ENCODE measurements at regions not wholly inside any gene's neighbourhood (a gene's known extent, or its start where the extent isn't known, plus 50 kb on each side); places are given as distances from the start of the nearest gene placed in this dataset.
A peak's percentile ranks its signal among the peaks of the same experiment; 100 is the strongest.

- Mint-ChIP-seq H3K9me3 (no peaks in the 10 kb centered on the region), H3K27ac (no peak overlapping the region), H3K4me3 (no peak overlapping the region), H3K27me3 (ENCODE audit: low read depth) (peaks cover 52% of the 10 kb centered on the region), H3K4me1 (ENCODE audit: low read depth) (no peaks in the 10 kb centered on the region), H3K36me3 (ENCODE audit: insufficient read depth in 2 of 2) (no peaks in the 10 kb centered on the region)
- DNase-seq, result no peak
- no peak for ATAC-seq (replicated peaks in 1 of 2)
These were observed 92.7 kb upstream of the LY86 start for GRCh38 chr6:6495851-6496250.

- no peaks in the 10 kb centered on the region for H3K4me1 Mint-ChIP-seq (ENCODE audit: low read depth)
- H3K27ac Mint-ChIP-seq, result no peak overlapping the region
- no peaks in the 10 kb centered on the region for H3K9me3 Mint-ChIP-seq
- DNase-seq (no peak), ATAC-seq (replicated peaks in 1 of 2) (no peak)
- no peaks in the 10 kb centered on the region for H3K36me3 Mint-ChIP-seq (ENCODE audit: insufficient read depth in 2 of 2)
- H3K4me3 Mint-ChIP-seq, result no peak overlapping the region
- H3K27me3 Mint-ChIP-seq (ENCODE audit: low read depth), result peaks cover 57% of the 10 kb centered on the region
These were observed 91.0 kb upstream of the LY86 start for GRCh38 chr6:6497541-6497940.

DNA sequence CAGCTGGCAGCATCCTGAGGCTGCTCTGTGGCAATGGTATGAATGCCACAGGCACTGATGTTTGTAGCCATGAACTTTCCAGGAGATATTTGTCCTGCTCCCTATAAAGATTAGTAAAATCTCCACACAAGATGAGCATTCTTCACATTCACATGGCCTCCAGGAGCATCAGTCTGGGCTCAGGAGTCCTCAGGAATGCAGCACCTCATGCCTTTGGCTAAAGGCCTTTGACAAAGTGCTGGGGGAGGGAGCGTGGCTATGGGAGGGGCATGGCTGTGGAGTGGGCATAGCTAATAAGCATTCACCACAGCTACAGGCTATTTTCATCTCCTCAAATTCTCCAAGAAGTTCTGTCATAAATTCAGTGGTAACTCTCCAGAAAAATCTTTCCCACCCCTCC is 90.5 kb upstream of the LY86 start:
- H3K27me3 Mint-ChIP-seq (ENCODE audit: low read depth), result peaks cover 57% of the 10 kb centered on the region

DNA sequence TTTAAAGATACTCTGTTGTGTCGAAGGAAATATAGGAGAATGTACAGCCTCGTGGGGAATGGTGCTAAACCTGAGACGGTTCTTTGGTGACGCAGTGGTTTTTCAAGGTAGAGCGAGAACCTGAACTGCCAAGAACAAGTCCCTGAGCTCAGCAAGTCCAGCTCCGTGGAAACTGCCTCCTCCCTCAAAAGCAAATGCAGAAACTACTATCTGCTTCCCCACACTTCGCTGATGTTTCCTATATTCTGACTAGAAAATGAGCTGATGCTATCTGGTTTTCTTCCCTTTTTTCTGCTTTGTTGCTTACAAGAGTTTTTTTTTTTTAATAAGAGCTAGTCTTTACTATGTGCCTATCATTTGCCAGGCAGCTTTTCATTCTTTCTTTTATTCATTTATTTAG is 85.3 kb upstream of the LY86 start:
- Mint-ChIP-seq H3K4me1 (ENCODE audit: low read depth) (no peaks in the 10 kb centered on the region), H3K27ac (no peak overlapping the region), H3K4me3 (no peak overlapping the region), H3K9me3 (peaks cover 0 to 4% of the 10 kb centered on the region in 2 donors), H3K27me3 (ENCODE audit: low read depth) (peaks cover 82% of the 10 kb centered on the region), H3K36me3 (ENCODE audit: insufficient read depth in 2 of 2) (peaks cover 2 to 4% of the 10 kb centered on the region in 2 donors)
- no peak for ATAC-seq (replicated peaks in 1 of 2)
- DNase-seq, result no peak

More for the DNA sequence above, 90.5 kb upstream of the LY86 start:
- ATAC-seq (replicated peaks in 1 of 2), result no peak
- Mint-ChIP-seq H3K27ac (no peak overlapping the region), H3K9me3 (no peaks in the 10 kb centered on the region), H3K36me3 (ENCODE audit: insufficient read depth in 2 of 2) (no peaks in the 10 kb centered on the region), H3K4me1 (ENCODE audit: low read depth) (no peaks in the 10 kb centered on the region), H3K4me3 (no peak overlapping the region)
- DNase-seq, result no peak

GRCh38 chr6:6505111-6505510 is 83.4 kb upstream of the LY86 start:
- no peak for ATAC-seq (replicated peaks in 1 of 2)
- H3K4me1 Mint-ChIP-seq (ENCODE audit: low read depth), result no peaks in the 10 kb centered on the region
- H3K36me3 Mint-ChIP-seq (ENCODE audit: insufficient read depth in 2 of 2), result peaks cover 2 to 6% of the 10 kb centered on the region in 2 donors
- peaks cover 93% of the 10 kb centered on the region for H3K27me3 Mint-ChIP-seq (ENCODE audit: low read depth)
- no peak overlapping the region for H3K4me3 Mint-ChIP-seq
- no peak for DNase-seq
- H3K9me3 Mint-ChIP-seq, result peaks cover 0 to 4% of the 10 kb centered on the region in 2 donors
- H3K27ac Mint-ChIP-seq, result no peak overlapping the region

- H3K27me3 Mint-ChIP-seq (ENCODE audit: low read depth), result peaks cover 93% of the 10 kb centered on the region
- no peaks in the 10 kb centered on the region for H3K4me1 Mint-ChIP-seq (ENCODE audit: low read depth)
- H3K4me3 Mint-ChIP-seq, result no peak overlapping the region
- H3K36me3 Mint-ChIP-seq (ENCODE audit: insufficient read depth in 2 of 2), result peaks cover 2 to 8% of the 10 kb centered on the region in 2 donors
- no peak for ATAC-seq (replicated peaks in 1 of 2)
- H3K27ac Mint-ChIP-seq, result no peak overlapping the region
- no peak for DNase-seq
- peaks cover 0 to 4% of the 10 kb centered on the region in 2 donors for H3K9me3 Mint-ChIP-seq
These were observed 79.9 kb upstream of the LY86 start for GRCh38 chr6:6508643-6509042.

GRCh38 chr6:6509284-6509683 is 79.2 kb upstream of the LY86 start:
- no peaks in the 10 kb centered on the region for H3K4me1 Mint-ChIP-seq (ENCODE audit: low read depth)
- H3K36me3 Mint-ChIP-seq (ENCODE audit: insufficient read depth in 2 of 2), result peaks cover 2 to 8% of the 10 kb centered on the region in 2 donors
- no peak overlapping the region for H3K27ac Mint-ChIP-seq
- no peak for ATAC-seq (replicated peaks in 1 of 2)
- H3K4me3 Mint-ChIP-seq, result no peak overlapping the region
- H3K9me3 Mint-ChIP-seq, result peaks cover 0 to 4% of the 10 kb centered on the region in 2 donors
- DNase-seq, result no peak
- peaks cover 93% of the 10 kb centered on the region for H3K27me3 Mint-ChIP-seq (ENCODE audit: low read depth)

- ATAC-seq (replicated peaks in 1 of 2) (no peak), DNase-seq (no peak)
- H3K36me3 Mint-ChIP-seq (ENCODE audit: insufficient read depth in 2 of 2), result peaks cover 0 to 8% of the 10 kb centered on the region in 2 donors
- H3K4me3 Mint-ChIP-seq, result no peak overlapping the region
- peaks cover 30% of the 10 kb centered on the region for H3K4me1 Mint-ChIP-seq (ENCODE audit: low read depth)
- peaks cover 91% of the 10 kb centered on the region for H3K27me3 Mint-ChIP-seq (ENCODE audit: low read depth)
- no peak overlapping the region for H3K27ac Mint-ChIP-seq
- peaks cover 0 to 1% of the 10 kb centered on the region in 2 donors for H3K9me3 Mint-ChIP-seq
These were observed 75.8 kb upstream of the LY86 start for GRCh38 chr6:6512711-6513110.

DNA sequence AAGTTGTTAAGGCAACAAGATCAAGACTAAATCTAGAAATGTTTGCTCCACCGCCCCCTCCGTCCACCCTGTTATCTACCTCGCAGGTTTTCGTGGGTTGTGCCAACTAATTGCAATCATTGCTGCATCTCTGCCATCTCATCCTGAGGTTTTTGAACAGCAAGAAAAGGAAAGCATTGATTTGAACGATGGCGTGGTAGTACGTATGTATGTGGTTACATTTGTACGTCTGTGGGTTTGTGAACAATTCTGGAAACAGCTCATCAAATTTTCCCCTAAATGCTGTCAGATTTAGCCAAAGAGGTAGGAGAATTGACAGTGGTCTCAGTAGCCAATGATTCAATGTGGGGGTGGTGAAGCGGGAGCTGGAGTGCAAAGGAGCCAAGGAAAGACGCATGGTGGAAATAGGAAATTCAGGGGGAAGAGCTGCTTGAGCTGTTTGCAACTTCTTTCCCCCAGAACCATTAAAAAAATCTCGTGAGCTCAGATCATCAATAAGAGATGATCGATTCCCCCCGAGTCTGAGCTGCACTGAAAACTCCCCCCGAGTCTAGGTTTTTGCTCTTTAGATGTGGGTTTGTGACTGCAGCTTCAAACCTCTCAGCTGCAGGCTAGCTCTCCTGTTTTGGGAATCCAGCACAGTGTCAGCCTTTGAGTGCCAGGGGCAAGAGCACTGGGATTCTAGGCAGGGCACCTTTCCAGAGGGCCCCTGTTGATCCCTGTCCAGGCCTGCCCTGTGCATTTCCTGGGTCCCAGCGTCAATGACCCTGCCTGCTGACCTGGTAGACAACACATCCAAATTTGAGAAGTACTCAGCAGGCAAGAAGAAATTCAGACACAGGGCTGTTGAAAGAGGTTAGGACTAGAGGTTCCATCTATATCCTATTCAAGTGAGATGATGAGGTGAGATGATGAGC is 72.6 kb upstream of the LY86 start:
- Mint-ChIP-seq H3K27me3 (ENCODE audit: low read depth) (peaks cover 91% of the 10 kb centered on the region), H3K9me3 (no peaks in the 10 kb centered on the region), H3K27ac (peak overlapping the region; percentile 5), H3K4me3 (peak overlapping the region; percentile 48 to 66), H3K36me3 (ENCODE audit: insufficient read depth in 2 of 2) (no peaks in the 10 kb centered on the region), H3K4me1 (ENCODE audit: low read depth) (peaks cover 44% of the 10 kb centered on the region)
- ATAC-seq (replicated peaks in 1 of 2) (peak; percentile 92 to 93), DNase-seq (peak; percentile 80 to 86)

DNA sequence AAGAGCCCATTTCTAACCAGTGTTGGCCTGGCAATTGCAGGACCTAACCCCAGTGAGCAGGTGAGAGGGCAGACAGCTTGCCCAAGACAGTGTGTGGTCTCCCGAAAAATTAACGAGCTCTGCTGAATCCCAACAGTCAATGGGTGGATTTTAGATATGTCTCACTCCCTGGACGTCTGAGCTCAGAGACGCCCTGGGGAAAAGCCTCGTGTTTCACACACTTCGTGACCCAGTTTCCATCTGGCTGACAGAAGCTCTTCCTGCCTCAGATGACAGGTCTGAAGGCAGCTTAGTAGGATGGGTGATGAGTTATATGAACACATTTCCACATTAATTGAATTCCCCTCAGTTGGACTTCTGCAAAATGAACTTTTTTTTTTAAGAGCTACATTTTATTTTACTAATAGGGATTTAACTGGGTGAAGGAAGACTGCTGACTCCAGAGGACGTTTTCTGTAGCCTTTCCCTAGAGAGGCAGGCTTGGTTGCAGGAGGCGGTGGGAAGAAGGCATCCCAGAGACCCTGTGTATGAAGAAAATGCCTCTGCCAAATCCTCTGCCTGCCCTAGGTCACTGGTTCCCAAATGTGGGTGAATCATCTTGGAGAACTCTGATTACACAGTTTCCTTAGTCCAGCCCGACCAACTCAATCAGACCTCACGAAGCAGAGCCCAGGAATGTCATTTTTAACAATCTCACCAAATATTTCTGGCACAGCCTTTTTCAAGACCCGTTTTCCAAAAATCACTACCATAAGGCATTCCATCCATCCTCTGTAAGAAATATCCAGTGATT is 71.7 kb upstream of the LY86 start:
- H3K9me3 Mint-ChIP-seq, result no peaks in the 10 kb centered on the region
- H3K27me3 Mint-ChIP-seq (ENCODE audit: low read depth), result peaks cover 91% of the 10 kb centered on the region
- H3K36me3 Mint-ChIP-seq (ENCODE audit: insufficient read depth in 2 of 2), result no peaks in the 10 kb centered on the region
- no peak for DNase-seq
- no peak overlapping the region for H3K27ac Mint-ChIP-seq
- peak overlapping the region in 1 of 2 donors; percentile 66 for H3K4me3 Mint-ChIP-seq
- no peak for ATAC-seq (replicated peaks in 1 of 2)
- peaks cover 50% of the 10 kb centered on the region for H3K4me1 Mint-ChIP-seq (ENCODE audit: low read depth)

DNA sequence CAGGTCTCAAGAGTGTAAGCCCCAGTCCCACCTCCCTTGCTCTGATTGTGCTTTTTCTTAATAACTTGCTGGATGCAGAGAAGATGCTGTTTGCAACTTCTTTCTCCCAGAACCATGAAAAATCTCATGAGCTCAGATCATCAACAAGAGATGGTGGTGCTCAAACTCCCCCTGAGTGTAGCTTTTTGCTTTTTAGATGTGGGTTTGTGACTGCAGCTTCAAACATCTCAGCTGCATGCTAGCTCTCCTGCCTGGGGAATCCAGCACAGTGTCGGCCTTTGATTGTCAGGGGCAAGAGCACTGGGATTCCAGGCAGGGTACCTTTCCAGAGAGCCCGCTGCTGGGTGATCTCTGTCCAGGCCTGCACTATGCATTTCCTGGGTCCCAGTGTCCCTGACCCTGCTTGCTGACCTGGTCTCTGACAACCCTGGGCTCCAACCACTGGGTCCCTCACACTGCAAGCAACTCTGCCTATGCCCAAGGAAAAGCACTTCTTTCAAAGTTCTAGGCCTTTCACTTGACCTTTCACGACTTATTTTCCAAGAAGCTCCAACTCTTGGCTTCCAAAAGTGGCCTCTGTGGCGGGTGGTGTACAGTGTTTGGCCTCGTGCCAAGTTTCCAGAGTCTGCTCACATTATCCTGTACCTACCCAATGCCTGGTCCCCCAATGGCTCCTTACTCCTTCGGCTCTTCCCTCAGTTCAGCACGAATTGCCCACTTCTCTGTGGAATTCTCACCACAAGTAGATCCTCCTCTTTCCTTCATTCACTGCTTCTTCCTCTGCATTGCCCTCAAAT is 69.7 kb upstream of the LY86 start:
- Mint-ChIP-seq H3K4me1 (ENCODE audit: low read depth) (peaks cover 50% of the 10 kb centered on the region), H3K4me3 (no peak overlapping the region), H3K27me3 (ENCODE audit: low read depth) (peaks cover 91% of the 10 kb centered on the region), H3K27ac (no peak overlapping the region), H3K9me3 (no peaks in the 10 kb centered on the region), H3K36me3 (ENCODE audit: insufficient read depth in 2 of 2) (no peaks in the 10 kb centered on the region)
- no peak for DNase-seq
- ATAC-seq (replicated peaks in 1 of 2), result no peak

DNA sequence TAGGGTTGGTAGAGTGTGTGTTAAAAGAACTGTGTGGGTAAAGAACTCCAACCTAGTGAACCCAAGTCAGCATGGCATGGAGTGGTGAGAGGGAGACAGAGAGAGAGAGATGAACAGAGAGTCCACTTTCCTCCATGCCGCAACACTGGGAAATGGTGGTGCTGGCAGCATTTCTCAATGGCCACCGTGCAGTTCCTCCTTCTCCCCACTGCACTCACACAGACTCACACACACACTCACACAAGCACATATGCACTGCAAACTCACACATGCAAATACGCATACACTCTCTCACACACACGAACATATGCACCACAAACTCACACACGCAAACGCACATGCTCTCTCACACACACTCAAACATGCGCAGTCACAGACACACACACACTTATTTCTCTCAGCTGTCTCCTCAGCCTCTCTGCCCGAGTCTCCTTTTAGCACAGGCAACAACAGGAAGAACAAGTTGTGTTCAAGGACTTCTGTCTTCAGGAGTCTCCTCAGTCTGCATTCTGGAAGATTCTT is 66.5 kb upstream of the LY86 start:
- H3K4me1 Mint-ChIP-seq (ENCODE audit: low read depth), result peaks cover 30% of the 10 kb centered on the region
- H3K27me3 Mint-ChIP-seq (ENCODE audit: low read depth), result peaks cover 95% of the 10 kb centered on the region
- H3K27ac Mint-ChIP-seq, result no peak overlapping the region

More for the DNA sequence above, 66.5 kb upstream of the LY86 start:
- Mint-ChIP-seq H3K4me3 (no peak overlapping the region), H3K9me3 (no peaks in the 10 kb centered on the region), H3K36me3 (ENCODE audit: insufficient read depth in 2 of 2) (no peaks in the 10 kb centered on the region)
- no peak for DNase-seq
- no peak for ATAC-seq (replicated peaks in 1 of 2)
